ENCODE measurements at regions not wholly inside any gene's neighbourhood (a gene's known extent, or its start where the extent isn't known, plus 50 kb on each side); places are given as distances from the start of the nearest gene placed in this dataset.

DNA sequence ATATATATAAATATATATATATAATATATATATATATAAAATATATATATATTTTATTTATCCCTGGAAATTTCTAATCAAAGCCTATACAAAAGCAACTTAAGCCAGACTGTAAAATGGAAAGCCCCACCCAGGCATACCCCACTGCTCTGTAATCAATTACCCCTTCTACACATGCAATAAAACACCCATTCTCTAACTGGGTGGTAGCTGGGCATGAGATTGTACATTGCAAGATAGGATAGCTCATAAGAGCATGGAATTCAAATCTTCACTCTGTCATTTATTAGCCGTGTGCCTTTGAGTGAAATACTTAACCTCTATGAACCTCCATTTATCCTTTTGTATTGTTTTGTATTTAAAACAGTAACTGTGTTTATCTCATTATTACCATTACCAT, 405.3 kb upstream of the SLC30A5 start:
- TF ChIP-seq EP300 (IDR thresholded peaks at IDR 0.05) = no peak
- no peak for TF ChIP-seq POLR2A (IDR thresholded peaks at IDR 0.05)

Data from gastroesophageal sphincter (tissue), 2 donors.